Retinal pigment epithelial cell (primary cell): ENCODE measurements at regions not wholly inside any gene's neighbourhood (a gene's known extent, or its start where the extent isn't known, plus 50 kb on each side); places are given as distances from the start of the nearest gene placed in this dataset.
"Not testable (repeated sequence)": the region's sequence is repeated elsewhere in the genome, so short reads cannot be mapped to it uniquely, and the experiment has no call there.

Experiments used
- DNase-seq: peaks from one replicate; pipeline ENCODE4 v3.0.0-alpha.2; 2010; ENCODE audit warnings: low read depth
- H3K4me3 ChIP-seq: 2 replicates; pipeline ENCODE4 v1.5.1; 2011; ENCODE audit warnings: mild to moderate bottlenecking, low read length, control low read depth, moderate library complexity
- TF ChIP-seq, protein P1 (sequence below): conservative IDR thresholded peaks from 2 replicates; pipeline ENCODE4 v1.5.1; 2011; ENCODE audit warnings: low read depth, low read length, control low read depth, inconsistent platforms

DNA sequence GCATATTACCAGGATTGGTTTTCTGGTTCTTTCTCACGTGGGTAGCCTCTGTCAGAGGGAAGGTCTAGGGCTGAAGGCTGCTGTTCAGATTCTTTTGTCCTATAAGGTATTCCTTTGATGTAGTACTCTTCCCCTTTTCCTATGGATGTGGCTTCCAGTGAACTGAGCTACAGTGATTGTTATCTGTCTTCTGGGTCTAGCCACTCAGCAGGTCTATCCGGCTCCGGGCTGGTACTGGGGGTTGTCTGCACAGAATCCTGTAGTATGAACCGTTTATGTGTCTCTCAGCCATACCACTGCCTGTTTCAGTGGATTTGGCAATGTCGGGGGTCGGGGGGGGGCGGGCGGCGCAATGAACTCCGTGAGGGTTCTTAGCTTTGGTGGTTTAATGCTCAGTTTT lies 84.5 kb upstream of the C10orf90 start:
- no peak overlapping the region for H3K4me3 ChIP-seq
- TF ChIP-seq, protein P1, sequence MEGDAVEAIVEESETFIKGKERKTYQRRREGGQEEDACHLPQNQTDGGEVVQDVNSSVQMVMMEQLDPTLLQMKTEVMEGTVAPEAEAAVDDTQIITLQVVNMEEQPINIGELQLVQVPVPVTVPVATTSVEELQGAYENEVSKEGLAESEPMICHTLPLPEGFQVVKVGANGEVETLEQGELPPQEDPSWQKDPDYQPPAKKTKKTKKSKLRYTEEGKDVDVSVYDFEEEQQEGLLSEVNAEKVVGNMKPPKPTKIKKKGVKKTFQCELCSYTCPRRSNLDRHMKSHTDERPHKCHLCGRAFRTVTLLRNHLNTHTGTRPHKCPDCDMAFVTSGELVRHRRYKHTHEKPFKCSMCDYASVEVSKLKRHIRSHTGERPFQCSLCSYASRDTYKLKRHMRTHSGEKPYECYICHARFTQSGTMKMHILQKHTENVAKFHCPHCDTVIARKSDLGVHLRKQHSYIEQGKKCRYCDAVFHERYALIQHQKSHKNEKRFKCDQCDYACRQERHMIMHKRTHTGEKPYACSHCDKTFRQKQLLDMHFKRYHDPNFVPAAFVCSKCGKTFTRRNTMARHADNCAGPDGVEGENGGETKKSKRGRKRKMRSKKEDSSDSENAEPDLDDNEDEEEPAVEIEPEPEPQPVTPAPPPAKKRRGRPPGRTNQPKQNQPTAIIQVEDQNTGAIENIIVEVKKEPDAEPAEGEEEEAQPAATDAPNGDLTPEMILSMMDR = no peak
- no peak for DNase-seq

DNA sequence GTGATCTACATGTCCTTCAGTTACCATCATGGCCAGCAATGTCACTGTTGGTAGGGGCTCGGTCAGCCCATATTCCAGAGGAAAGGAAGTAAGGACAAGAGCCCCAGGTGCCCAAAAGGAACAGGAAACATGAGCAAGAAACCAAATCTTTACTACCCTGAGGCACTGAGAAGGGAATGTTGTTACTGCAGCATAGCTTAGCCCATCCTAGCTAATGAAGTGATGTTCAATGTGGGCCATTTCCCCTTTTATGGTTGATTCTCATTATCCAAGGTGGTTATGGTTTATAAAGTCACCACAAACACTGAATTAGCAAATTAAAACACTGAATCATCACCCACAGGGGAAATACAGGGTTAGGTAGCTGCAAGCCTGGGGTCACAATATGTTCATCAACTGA lies 88.4 kb upstream of the C10orf90 start:
- H3K4me3 ChIP-seq = no peak overlapping the region
- DNase-seq = no peak
- TF ChIP-seq, protein P1 = no peak

DNA sequence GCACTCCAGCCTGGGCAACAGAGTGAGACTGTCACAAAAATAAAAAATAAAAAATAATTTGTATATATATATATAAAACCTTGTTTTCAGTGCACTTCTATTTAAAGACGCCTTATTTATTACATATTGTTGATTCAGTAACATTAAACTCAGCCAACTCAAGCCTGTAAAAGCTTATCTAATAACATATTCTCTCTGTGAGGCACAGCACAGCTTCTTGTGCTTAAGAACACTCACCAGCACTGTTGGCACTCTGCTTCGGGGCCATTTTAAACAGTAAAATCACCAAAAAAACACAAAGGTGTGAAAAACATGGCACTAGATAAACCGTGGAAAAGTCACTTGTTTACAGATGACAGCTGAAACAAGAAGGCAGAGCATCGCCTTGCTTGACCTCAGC lies 89.0 kb upstream of the C10orf90 start:
- DNase-seq = no peak
- no peak overlapping the region for H3K4me3 ChIP-seq
- TF ChIP-seq, protein P1 = no peak

DNA sequence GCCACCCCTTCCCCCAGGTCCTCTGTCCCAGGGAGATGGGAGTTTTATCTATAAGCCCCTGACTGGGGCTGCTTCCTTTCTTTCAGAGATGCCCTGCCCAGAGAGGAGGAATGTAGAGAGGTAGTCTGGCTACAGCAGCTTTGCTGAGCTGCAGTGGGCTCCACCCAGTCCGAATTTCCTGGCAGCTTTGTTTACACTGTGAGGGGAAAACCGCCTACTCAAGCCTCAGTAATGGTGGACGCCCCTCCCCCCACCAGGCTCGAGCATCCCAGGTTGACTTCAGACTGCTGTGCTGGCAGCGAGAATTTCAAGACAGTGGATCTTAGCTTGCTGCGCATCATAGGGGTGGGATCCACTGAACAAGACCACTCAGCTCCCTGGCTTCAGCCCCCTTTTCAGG lies 96.2 kb upstream of the C10orf90 start:
- not testable (repeated sequence) for DNase-seq, H3K4me3 ChIP-seq

DNA sequence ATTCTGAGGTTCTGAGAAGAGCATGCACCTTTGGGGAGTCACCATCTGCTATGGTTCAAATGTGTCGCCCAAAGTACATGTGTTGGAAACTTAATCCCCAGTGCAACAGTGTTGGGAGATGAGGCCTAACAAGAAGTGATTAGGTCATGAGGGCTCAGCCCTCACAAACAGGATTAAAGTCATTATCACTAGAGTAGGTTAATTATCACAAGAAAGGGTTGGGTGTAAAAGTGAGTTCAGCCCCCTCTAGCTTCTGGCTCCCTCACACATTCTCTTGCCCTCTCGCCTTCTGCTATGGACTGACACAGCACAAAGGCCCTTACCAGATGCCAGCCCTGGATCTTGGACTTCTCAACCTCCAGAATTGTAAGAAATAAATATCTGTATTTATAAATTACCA lies 100.3 kb upstream of the C10orf90 start:
- no peak overlapping the region for H3K4me3 ChIP-seq
- no peak for DNase-seq
- TF ChIP-seq, protein P1 = no peak

DNA sequence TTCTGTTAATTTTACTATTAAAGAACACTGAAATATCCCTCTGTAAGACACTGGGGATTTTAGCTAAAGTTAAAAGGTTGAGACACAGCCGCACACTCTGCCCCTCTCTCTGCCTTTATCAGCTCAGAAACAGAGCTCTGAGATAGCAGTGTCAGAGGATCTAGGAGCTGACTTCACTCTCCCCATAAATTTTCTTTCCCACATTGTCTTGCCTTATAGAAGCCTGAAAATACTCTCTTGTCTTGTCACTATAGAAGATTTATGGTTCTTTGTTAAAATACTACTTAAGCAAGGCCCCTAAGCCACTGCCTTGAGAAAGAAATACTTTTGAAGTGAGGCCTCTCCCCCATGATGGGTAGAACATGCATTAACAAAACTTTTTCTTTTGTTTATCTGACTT lies 105.7 kb upstream of the C10orf90 start:
- TF ChIP-seq, protein P1 = no peak
- DNase-seq = no peak
- no peak overlapping the region for H3K4me3 ChIP-seq

DNA sequence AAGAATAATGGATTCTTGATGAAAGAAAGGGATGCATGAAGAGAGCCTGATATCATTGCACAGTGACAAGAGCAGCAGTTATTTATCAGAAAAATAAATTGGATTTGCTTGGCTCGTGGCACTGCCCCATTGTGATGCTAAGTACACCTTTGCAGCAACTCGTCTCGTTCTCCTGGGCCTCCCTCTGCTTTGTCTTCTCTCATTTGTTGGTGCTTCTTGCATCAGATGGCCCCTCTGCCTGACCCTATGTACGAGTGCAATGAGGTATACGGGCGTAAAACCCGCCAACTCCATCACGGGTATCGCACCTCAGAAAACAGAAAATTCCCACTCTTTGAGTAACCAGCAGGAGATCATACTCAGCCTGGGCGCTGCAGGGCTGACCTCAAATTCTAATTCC lies 107.2 kb upstream of the C10orf90 start:
- no peak for DNase-seq
- no peak overlapping the region for H3K4me3 ChIP-seq
- TF ChIP-seq, protein P1 = no peak

DNA sequence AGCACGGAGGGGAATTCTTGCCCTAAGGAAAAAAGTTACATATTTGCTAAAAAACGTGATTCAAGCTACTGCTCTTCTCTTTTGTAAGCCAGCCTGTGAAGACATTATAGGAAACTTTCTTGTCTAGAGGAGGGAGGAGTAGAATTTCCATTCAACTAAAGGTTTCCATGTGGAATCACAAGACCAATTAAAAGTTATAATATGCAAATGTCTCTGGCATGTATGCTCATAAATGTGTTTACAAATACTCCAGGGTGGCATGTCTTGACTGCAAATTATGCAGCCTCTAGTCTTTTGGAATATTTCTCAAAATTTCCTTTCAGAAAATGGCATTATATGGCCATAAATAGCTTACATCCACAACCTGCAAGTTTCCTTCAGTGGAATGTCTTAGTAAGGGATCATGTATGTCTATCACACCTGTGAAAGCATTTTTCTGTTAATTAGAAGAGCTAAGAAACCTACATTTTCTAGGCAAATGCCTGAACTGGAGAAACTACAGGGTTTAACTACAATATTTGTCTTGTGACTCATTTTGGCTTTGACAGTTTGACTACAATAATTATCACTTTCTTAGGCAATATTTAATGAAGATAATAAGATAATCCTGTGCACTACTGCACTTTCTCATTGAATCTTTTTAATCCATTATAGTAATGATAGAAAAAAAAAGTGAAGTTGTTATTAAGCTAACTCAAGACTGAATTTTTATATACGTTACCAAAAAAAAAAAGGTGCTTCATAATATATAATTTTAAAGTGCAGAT lies 111.1 kb upstream of the C10orf90 start:
- H3K4me3 ChIP-seq = no peak overlapping the region
- DNase-seq = peak; percentile 1
- TF ChIP-seq, protein P1 = no peak
